GM12874 (cell line): ENCODE measurements at regions not wholly inside any gene's neighbourhood (a gene's known extent, or its start where the extent isn't known, plus 50 kb on each side); places are given as distances from the start of the nearest gene placed in this dataset.

Experiments
- TF ChIP-seq, protein P1 (sequence below): IDR thresholded peaks from 2 replicates; pipeline ENCODE4 v1.5.1; 2011; ENCODE audit warnings: low read depth, mild to moderate bottlenecking, control low read depth, low read length, moderate library complexity; ENCODE audit not compliant: insufficient read depth

- TF ChIP-seq, protein P1, sequence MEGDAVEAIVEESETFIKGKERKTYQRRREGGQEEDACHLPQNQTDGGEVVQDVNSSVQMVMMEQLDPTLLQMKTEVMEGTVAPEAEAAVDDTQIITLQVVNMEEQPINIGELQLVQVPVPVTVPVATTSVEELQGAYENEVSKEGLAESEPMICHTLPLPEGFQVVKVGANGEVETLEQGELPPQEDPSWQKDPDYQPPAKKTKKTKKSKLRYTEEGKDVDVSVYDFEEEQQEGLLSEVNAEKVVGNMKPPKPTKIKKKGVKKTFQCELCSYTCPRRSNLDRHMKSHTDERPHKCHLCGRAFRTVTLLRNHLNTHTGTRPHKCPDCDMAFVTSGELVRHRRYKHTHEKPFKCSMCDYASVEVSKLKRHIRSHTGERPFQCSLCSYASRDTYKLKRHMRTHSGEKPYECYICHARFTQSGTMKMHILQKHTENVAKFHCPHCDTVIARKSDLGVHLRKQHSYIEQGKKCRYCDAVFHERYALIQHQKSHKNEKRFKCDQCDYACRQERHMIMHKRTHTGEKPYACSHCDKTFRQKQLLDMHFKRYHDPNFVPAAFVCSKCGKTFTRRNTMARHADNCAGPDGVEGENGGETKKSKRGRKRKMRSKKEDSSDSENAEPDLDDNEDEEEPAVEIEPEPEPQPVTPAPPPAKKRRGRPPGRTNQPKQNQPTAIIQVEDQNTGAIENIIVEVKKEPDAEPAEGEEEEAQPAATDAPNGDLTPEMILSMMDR = no peak
Observed at GRCh38 chr6:47132724-47133123, 90.6 kb upstream of the ADGRF1 start.

DNA sequence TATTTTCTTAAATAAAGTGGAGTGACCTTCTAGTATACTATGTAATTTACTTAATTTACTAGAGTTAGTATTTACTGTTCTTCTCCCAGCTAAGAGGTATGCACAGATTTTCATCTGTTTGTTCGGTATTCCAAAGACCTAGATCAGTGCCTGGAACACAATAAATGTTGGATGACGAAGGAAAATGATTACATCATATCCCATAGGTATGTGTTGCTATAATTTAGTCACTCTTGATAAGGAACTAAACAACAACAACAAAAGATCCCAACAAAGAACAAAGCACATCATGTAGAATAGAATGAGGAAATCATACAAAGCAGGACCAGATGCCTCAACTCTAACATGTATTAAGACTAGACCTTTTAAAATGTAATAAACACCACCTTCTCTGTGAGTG is 89.6 kb upstream of the ADGRF1 start:
- TF ChIP-seq, protein P1 = no peak

- TF ChIP-seq, protein P1 = no peak
Observed at GRCh38 chr6:47130086-47130485, 88.0 kb upstream of the ADGRF1 start.

DNA sequence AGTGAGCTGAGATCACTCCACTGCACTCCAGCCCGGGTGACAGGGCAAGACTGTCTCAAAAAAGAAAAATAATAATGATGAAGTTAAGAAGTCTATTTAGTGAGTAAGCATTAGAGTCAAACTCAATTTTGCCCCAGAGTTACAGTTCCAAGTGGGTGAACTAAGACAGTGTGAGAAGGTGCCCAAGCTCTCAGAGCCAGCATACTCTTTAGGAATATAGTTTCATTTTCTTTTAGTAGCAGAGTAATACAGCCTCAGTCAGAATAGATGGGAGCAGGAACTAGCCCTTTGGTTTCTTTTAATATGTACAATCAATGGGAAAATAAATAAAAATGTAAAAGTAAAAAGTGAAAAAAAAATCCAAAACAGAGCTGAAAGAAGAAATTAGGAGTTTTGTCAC is 87.0 kb upstream of the ADGRF1 start:
- TF ChIP-seq, protein P1 = no peak

GRCh38 chr6:47126647-47127391 is 84.7 kb upstream of the ADGRF1 start:
- TF ChIP-seq, protein P1 = no peak

DNA sequence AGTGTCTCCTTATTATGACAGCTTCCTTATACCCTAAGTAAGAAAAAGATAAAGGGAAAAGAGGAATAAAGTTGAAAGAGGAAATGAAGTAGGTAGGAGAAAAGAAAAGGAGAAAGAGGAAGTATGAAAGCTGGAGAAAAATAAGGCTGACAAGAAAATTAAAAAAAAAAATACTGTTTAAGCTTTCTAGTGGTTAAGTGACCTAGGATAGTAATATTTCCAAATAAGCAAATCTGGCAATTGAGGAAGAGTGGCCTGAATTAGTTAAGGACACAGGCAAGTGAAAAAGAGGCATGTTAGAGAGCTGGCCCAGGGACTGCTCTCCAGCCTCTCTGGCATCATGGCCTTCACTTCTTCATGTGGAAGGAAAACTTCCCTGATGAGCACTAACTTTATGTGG is 76.5 kb upstream of the ADGRF1 start:
- TF ChIP-seq, protein P1 = no peak

- TF ChIP-seq, protein P1 = no peak
Observed at GRCh38 chr6:47117314-47117713, 75.2 kb upstream of the ADGRF1 start.

- TF ChIP-seq, protein P1 = no peak
Observed at GRCh38 chr6:47116606-47117005, 74.5 kb upstream of the ADGRF1 start.
